ENCODE measurements at regions not wholly inside any gene's neighbourhood (a gene's known extent, or its start where the extent isn't known, plus 50 kb on each side); places are given as distances from the start of the nearest gene placed in this dataset.

DNA sequence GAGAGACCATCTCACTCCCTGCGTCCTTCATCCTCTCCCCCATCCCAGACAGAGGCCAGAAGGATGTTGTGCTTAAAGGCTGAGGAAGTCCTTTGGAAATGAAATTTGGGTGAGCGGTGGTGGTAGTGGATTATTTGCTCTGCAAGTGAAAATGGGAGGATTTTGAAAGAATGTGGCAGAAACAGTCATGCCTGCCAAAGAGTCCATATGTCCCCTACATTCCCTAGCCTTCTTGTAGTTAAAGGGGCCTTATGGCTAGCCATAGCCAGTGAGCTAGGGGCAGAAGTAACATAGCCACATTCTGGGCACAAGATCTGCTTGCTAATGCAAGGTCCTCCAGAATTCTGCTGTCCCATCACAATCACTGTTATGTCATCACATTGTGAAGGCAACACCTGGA lies 360.2 kb upstream of the TSHZ3 start:
- no peak for DNase-seq (ENCODE audit: low read depth)

DNA sequence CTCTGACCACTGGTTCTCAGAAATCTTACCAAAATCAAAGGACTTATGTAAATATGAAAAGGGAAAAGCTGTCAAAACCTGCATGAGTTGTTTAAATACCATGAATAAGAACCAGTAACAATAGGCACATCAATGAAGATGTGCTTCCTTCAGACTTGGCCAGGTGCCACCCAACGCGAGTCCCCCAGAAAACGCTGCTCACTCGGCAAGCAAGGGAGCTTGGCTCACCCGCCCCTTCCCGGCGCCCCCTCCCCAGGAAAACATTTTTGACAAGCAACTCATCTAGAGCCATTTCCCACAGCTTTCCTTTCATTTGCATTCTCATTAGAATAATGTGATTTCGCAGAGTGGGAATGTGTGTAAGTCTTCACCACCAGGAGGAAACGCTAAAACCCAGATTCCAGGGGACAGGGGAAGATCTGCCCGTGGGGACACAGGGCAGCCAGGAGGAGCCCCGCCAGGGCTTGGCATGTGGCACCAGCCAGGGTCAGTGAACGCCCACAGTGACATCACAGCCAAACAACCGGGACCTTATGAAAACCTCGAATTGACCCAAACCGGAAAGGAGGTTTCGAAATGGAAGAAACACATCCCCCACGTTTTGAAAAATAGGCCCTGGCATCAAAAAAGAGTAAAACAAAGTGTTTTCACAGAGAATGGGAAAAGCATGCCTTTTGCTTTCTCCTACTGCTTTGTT lies 366.2 kb upstream of the TSHZ3 start:
- no peak for DNase-seq (ENCODE audit: low read depth)

DNA sequence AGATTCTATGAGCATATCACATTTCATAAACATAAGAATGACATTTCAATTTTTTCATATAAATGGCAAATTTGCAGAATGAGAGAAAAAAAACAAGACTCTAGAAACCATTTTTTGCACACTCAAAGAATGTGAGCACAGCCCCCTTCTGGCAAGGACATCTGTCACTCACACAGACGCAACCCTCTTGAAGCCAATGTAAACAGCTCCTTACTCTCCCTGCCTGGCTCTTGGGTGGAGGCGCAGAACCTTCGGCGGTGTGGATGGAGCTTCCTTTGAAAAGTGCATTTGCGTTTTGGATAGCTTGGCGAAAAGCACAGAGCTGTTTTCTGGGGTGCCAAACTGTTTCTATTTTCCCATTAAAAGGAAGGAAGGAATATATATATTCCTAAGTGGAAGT lies 367.6 kb upstream of the TSHZ3 start:
- no peak for DNase-seq (ENCODE audit: low read depth)

DNA sequence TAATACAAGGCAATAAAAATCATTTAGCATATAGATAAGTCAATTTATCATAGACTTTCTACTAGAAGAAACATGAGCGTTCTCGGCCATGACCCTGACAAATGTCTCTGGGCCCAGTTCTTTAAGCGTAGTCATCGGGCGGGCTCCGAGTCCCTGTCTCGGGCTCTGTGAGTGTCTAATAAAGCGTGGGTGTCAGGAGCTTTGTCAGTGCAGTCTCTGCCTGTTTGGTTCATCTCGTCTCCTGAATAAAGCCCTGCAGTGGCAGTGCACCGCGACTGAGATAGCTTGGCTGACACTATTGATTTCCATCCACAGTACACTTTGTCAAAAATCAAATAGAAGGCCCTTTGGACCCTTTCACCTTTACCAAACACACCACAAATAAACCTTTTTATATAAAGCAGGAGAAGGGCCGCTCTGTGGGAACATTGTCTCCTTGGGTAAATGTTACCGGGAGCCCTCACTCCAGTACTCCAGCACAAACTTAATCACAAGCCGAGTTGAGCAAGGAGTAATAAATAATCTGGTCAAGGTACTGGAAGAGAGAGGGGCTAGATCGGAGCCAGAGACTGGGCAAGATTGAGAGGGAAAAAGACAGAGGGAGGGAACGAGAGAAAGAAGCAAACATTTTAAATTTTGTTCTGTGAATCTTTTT lies 368.2 kb upstream of the TSHZ3 start:
- no peak for DNase-seq (ENCODE audit: low read depth)

DNA sequence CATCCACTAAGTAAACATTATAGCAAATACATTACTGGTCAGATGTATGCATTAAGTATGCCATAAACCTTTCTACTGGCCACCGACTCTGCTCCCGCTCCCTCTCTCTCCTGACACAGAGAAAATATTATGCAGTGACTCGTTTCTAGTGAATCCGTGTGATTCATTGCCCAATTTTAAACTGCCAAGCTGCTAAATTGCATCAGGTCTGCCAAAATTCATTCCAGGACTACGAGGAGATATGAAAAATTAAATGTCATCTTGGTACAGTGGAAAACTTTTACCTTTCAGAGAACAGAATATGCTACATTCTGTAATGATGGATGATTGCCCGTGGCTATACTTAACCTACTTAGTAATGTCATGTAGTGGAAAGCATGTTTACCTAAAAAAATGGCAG lies 368.8 kb upstream of the TSHZ3 start:
- DNase-seq (ENCODE audit: low read depth), result no peak

DNA sequence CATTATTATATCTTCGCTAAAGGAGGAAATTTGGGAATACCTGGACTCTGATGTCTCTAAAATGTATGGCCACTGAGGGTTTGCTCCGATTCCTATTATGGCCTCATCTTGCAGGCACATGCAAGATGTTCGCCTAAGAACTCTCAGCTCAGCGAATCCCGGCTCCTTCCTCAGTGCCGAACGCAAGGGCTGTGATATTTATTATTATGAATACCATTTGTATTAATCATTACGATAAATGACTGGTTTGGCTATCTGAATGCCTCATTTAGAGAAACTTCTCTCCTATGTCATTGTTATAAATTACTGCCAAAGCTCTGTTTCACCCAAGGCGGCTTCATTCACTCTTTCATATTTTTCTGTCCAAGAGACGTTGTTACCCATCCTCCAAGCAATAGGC lies 369.7 kb upstream of the TSHZ3 start:
- DNase-seq (ENCODE audit: low read depth), result no peak

DNA sequence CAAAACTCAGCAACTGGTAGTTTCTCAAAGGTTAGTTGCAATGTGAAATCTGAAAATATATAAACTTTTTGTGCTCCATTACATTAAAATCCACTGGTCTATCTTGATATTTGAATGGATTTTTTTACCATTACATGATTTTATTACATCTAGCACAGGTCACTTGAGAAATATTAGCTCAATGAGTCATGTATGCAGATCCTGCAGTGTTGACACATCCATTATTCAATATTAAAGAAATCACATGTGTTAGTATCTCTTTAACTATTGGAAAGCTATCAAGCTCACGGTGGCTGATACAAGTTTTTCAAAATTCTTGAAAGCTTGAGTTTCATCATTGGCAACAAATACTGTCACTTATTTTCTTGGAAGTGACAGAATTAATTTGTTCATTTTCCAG lies 373.9 kb upstream of the TSHZ3 start:
- DNase-seq (ENCODE audit: low read depth), result no peak

DNA sequence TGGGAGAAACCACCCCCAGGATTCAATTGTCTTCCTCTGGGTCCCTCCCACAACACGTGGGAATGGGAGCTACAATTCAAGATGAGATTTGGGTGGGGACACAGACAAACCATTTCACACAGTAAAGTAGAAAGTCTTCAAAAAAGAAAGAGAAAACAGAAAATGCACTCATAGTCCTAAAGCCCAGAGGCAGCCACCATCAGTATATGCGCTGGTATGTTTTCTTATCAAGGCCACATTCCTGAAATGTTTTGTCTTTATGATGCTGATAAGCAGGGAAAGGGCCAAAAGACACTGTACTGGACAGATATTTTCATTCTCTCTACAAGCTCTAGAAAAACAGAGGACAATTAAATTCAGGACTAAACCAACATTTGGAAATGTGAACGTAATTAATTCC lies 375.8 kb upstream of the TSHZ3 start:
- no peak for DNase-seq (ENCODE audit: low read depth)

DNA sequence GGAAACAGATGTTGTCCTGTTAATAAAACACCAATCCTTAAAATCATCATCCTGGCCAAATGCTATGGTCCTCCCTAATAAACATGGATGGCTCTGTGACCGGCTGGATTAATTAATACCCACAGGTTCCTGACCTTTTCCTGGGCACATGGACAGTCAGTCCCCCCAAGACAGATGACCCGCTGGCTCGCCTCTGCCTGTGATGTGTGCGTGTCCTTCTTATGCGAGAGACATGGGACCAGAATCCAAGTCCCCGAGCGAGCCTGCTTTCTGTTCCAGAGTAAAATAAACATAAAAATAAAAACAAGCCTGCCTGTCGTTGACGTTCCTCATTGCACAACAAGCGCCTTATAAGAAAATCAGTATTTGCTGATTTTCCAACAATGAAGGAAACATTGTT lies 378.3 kb upstream of the TSHZ3 start:
- DNase-seq (ENCODE audit: low read depth), result no peak

DNA sequence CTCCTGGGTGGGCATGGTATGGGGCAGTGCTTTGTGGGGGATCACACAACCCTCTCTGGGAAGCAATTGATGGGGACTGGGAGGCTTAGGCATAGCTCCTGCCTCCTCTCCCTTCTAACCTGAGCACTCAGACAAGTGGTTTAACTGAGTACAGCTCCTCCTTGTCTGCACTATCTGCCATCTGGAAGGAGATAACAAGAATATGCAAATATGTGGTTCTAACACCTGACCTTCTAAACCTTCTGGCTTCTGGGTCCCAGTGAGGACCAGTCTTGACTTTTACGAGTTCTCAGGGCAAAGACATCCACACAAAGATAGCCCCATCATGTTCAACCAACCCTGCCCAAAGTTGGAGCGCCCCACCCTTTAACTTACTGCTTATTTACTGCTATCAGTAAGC lies 381.0 kb upstream of the TSHZ3 start:
- DNase-seq (ENCODE audit: low read depth), result no peak

DNA sequence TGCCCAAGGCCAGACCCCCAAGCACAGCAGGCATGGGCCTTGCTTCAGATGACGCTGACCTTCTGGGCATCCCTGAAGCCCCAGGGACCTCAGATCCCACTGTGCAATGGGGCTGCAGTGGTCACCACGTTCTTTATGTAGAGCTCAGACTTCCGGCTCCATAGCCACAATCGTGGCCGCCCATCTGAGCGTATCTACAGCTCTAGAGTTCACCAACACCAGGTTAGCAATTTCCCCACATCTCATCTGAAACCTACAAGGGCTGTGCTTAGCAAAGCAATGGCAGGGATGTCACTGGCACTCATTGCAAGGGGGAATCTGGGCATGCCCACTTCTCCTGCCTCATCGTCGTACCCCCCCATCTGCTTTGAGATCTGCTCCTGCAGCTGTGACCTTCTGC lies 384.4 kb upstream of the TSHZ3 start:
- DNase-seq (ENCODE audit: low read depth), result no peak

DNA sequence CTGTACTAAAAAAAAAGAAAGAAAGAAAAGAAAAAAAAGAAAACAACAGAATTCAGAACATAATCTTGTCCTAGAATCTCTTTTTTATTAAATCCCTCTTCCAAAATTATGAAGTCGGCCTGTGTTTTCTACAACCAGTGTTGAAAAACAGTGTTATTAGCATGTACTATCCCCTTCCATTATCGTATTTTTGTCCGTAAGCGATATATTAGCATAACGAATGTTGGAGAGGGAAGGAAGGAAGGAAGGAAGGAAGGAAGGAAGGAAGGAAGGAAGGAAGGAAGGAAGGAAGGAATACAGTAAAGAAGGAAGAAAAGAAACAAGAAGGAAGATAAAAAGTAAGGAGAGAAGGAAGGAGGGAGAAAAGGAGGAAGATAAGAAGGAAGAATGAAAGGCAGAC lies 393.0 kb upstream of the TSHZ3 start:
- no peak for DNase-seq (ENCODE audit: low read depth)

DNA sequence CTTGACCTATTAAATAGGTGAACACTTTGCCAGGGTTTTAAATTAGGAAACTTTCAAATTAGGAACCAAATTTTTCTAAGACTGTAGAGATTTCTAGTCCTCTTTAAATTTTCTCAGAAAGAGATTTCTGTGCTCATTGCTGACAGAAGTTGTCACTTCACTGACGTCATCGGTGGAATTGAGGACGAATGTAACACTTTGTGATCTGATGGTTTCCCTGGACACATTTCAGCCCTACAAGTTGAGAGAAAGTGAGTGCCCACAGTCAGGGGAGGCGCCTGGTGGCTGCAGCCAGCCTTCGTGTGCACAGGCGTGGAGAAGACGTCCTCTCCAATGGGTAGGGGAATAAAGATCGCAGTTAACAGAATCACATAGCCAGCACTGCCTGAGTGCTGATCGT lies 396.5 kb upstream of the TSHZ3 start:
- no peak for DNase-seq (ENCODE audit: low read depth)

DNA sequence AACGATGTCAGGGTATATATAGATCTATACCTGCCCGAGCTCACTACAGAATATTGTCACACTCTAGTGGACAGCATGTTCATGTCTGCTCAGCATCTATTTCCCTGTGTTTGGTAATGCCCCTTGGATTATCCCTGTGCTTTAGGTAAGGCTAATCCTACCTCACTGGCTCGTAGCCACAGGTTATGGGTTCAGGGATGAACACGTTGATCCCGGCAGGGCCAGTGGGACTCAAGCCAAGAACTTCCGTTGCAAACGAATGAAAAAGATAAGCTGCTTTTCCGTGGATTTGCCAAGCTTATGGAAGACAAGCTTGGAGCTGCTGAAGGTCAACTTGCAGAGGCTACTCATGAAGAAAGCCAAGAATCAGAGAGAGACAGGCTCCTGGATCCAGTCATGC lies 400.0 kb upstream of the TSHZ3 start:
- no peak for DNase-seq (ENCODE audit: low read depth)

DNA sequence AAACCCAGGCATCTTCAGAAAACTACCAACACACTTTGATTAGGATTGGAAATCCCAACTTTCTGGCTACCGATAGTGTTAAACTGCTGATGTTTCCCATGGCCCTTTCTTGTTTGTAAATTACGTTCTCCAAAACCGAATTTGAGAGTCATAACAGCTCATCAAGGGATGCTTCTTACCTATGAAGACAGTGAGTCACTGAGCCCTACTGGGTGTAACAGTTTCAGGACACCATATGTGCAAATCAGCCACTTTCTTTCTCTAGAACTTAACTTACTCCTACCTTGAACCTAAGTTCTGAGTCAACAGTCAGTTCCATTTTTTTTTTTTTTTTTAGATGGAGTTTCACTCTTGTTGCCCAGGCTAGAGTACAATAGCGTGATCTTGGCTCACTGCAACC lies 410.1 kb upstream of the TSHZ3 start:
- DNase-seq (ENCODE audit: low read depth), result no peak

DNA sequence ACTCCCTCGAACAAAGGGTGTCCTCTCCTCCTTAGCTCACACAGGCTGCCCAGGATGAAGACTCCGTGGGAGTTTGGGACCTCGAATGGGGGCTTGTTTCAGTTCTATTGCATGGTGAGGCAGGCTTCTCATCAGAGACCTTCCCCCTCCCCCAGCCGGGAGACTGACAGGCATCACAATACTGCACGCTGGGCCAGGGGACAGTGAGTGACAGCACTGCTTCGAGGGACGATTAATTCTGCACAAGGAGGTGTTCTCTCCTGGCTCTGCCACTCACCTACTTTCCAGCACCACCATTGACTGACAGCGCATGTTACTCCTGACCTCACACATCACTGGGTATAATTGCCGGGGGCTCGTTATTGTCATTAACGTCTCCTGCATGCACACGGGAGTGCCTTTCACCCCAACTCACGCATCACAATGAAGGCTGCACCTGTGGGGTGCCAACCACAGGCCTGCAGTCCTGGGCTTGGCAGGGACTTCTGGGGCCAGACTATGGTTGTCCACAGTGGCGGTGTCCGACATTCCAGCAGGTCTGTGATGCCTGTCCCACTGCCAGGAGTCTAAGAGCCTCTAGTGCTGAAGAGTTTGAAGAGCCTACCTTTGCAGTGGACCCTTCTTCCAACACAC lies 412.2 kb upstream of the TSHZ3 start:
- no peak for DNase-seq (ENCODE audit: low read depth)

DNA sequence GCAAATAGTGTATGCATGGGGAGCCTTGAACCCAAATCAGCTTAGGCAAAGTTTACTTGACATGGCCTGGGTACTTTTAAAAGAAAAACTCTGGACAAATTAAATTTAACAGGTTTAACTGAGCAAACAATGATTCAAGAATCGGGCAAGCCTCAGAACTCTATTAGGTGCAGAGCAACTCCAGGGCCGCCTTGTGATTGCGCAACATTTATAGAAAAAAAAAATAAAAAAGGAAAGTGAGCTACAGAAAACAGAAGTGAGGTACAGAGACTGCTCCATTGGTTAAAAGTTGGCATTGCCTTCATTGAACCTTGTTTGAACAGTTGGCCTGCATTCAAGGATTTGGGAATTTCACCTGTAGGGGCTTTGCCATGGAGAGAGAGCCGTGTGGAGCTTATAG lies 421.0 kb upstream of the TSHZ3 start:
- no peak for DNase-seq (ENCODE audit: low read depth)

DNA sequence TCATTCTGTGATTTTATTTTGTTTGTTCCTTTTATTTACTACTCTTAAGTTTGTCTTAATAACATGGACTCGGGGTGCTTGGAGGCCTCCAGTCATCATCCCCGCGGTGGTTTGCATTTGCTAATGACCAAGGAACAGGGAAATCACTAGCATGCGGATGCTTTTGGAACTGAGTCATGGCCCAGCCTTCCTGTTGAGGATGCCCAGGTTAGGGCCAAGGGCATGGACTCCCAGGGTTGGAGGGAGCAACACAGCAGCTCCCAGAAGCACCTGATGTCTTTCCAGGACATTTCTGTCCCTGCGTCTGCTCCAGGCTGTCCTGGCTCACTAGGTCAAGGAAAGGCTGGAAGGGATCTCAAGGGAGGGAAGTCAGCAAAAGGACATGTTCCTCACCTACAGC lies 423.7 kb upstream of the TSHZ3 start:
- DNase-seq (ENCODE audit: low read depth), result no peak

DNA sequence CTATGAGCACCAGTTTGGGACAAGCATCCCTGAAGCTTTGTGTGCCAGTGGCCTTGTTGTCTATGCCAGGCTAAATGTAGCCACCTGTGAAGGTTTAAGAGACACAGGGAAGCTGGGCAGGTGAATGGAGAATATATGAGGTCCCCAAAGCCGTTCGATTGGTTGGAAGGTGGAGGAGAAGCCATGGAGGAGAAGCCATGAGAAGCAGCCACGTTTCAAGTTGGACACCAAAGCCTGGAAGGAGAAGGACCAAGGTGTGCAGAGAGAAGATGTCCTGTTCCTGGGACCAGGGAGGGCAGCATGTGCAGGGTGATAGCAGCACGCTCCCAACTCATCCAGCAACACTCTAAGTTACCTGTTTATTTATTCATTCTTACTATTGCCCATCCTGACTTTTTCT lies 432.3 kb upstream of the TSHZ3 start:
- DNase-seq (ENCODE audit: low read depth), result no peak

DNA sequence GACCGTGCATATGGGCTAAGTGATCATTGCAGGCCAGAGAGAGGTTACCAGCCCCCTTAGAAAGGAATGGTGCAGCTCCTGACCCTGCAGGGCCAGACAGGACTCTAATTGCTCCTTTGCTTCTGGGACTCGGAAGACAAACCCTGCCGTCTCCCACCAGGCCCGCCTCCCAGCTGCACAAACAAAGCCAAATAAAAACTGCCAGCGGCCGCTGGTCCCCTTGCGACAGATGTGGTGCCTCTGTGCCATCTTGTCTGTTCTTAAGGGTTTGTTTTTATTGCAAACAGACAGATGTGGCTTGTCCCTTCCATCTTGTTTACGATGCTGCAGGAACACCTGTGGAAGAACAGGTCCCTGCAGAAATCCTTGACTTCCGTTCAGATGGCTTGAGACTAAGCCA lies 434.4 kb upstream of the TSHZ3 start:
- no peak for DNase-seq (ENCODE audit: low read depth)

DNA sequence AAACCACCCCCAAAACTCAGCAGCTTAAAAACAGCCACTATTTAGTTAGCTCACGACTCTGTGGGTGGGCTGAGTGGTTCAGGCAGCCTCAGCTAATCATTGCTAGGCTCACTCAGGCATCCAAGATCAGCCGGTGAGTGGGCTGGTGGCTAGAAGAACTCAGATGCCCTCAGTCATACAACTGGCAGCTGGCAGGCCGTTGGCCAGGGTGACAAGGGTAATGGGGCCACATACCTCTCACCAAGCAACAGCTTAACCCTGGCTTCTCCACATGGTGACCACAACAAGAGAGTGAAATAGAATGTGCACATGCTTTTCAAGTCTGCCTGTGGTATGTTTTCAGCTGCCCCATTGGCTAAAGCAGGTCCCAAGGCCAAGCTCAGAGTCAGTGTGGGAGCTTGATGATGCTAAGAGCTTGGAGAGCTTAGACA lies 435.4 kb upstream of the TSHZ3 start:
- DNase-seq (ENCODE audit: low read depth), result no peak

DNA sequence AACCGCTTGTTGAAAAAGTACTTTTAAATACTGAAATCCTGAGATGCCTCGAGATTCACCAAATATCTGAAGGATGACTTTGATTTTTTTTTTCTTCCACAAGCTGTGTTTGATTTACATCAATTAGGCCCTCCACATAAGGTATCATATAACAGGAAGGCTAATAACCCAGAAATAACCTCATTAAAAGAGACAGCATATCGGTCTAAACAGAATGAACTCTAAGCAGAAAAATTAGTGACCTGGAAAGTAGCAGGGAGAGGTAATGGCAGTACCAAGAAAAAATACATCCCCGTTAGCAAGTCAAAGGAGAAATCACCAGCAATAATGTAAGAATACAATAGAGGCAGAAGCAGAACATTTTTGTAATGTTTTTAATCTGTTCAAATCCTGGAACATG lies 452.4 kb upstream of the TSHZ3 start:
- no peak for DNase-seq (ENCODE audit: low read depth)

DNA sequence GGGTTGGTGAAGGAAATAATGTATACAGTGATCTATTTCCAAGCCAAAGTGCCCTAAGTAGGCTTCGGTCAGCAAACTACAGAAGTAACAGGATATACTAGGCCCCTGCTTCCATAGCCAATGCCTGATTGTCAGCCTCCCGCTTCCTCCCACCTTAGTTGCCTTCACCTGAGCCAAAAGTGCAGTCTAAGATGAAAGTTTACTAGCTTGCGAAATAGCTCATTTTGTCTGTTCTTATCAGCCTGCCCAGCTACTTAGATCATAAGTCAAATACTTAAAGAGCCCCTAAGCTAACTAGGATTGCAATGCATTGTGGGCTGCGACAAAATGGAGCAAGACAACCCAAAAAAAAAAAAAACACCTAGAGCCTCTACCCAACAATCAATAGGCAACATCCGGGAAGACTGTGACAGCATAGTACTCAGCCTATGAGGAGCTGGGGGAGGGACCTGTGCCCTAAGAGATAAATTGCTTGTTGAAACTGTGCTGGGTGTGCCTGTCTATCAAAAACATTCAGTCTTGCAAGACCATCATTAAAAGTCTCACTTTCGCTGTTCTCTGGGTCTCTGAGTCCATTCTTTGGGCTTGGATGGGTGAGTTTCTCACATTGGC lies 454.7 kb upstream of the TSHZ3 start:
- DNase-seq (ENCODE audit: low read depth), result no peak
